ENCODE measurements at regions not wholly inside any gene's neighbourhood (a gene's known extent, or its start where the extent isn't known, plus 50 kb on each side); places are given as distances from the start of the nearest gene placed in this dataset.

- Histone ChIP-seq H3K27ac (no peak overlapping the region), H3K9me3 (no peaks in the 10 kb centered on the region), H3K4me1 (no peaks in the 10 kb centered on the region), H3K36me3 (replicated peaks in 1 of 2; ENCODE audit: insufficient read depth in 1 of 2, low read depth in 2 of 2) (no peaks in the 10 kb centered on the region), H3K4me3 (no peak overlapping the region), H3K27me3 (no peaks in the 10 kb centered on the region)
- DNase-seq (no peak), ATAC-seq (no peak)
- no peak for TF ChIP-seq POLR2A (IDR thresholded peaks at IDR 0.05)
- no peak for TF ChIP-seq CTCF (IDR thresholded peaks at IDR 0.05)
- intact Hi-C loops (cut with DNase I): no loop called here
- WGBS, 2 donors: 72 to 76% methylated on average over 3 of the region's 3 CpGs
Measured at GRCh38 chr2:14684516-14684915, 52.0 kb downstream of the LRATD1 start.

- H3K9me3 ChIP-seq: no peaks in the 10 kb centered on the region
- H3K36me3 ChIP-seq (replicated peaks in 1 of 2; ENCODE audit: insufficient read depth in 1 of 2, low read depth in 2 of 2): no peaks in the 10 kb centered on the region
- intact Hi-C loops (cut with DNase I): no loop called here
- DNase-seq (no peak), ATAC-seq (no peak)
- WGBS, 2 donors: 91 to 95% methylated on average over 4 of the region's 4 CpGs
- no peak overlapping the region for H3K27ac ChIP-seq
- H3K4me1 ChIP-seq: no peaks in the 10 kb centered on the region
- no peak overlapping the region for H3K4me3 ChIP-seq
- no peaks in the 10 kb centered on the region for H3K27me3 ChIP-seq
- TF ChIP-seq CTCF (IDR thresholded peaks at IDR 0.05): no peak
- no peak for TF ChIP-seq POLR2A (IDR thresholded peaks at IDR 0.05)
Measured at GRCh38 chr2:14690926-14691325, 58.4 kb downstream of the LRATD1 start.

GRCh38 chr2:14693874-14694273 is 61.4 kb downstream of the LRATD1 start:
- intact Hi-C loops (cut with DNase I): no loop called here
- ATAC-seq: no peak
- TF ChIP-seq POLR2A (IDR thresholded peaks at IDR 0.05) (no peak), CTCF (IDR thresholded peaks at IDR 0.05) (no peak)

GRCh38 chr2:14700753-14701152 is 68.2 kb downstream of the LRATD1 start:
- Histone ChIP-seq H3K4me1 (no peaks in the 10 kb centered on the region), H3K27me3 (no peaks in the 10 kb centered on the region), H3K36me3 (replicated peaks in 1 of 2; ENCODE audit: insufficient read depth in 1 of 2, low read depth in 2 of 2) (no peaks in the 10 kb centered on the region), H3K9me3 (no peaks in the 10 kb centered on the region), H3K27ac (no peak overlapping the region), H3K4me3 (no peak overlapping the region)
- no peak for TF ChIP-seq POLR2A (IDR thresholded peaks at IDR 0.05)
- TF ChIP-seq CTCF (IDR thresholded peaks at IDR 0.05): no peak
- DNase-seq: no peak
- no peak for ATAC-seq
- intact Hi-C loops (cut with DNase I): no loop called here
- 83 to 84% methylated on average over 2 of the region's 2 CpGs for WGBS, 2 donors

More at GRCh38 chr2:14693874-14694273, 61.4 kb downstream of the LRATD1 start:
- H3K36me3 ChIP-seq (replicated peaks in 1 of 2; ENCODE audit: insufficient read depth in 1 of 2, low read depth in 2 of 2): no peaks in the 10 kb centered on the region
- H3K27me3 ChIP-seq: no peaks in the 10 kb centered on the region
- no peaks in the 10 kb centered on the region for H3K4me1 ChIP-seq
- whole genome bisulfite sequencing, 2 donors: 44 to 51% methylated on average over 2 of the region's 2 CpGs
- no peaks in the 10 kb centered on the region for H3K9me3 ChIP-seq
- no peak overlapping the region for H3K4me3 ChIP-seq
- no peak overlapping the region for H3K27ac ChIP-seq
- DNase-seq: no peak

GRCh38 chr2:14702258-14702657 is 69.7 kb downstream of the LRATD1 start:
- TF ChIP-seq CTCF (IDR thresholded peaks at IDR 0.05) (no peak), POLR2A (IDR thresholded peaks at IDR 0.05) (no peak)
- H3K4me3 ChIP-seq: no peak overlapping the region
- no peaks in the 10 kb centered on the region for H3K9me3 ChIP-seq
- H3K27ac ChIP-seq: no peak overlapping the region
- intact Hi-C loops (cut with DNase I): no loop called here
- no peaks in the 10 kb centered on the region for H3K27me3 ChIP-seq
- 93 to 97% methylated on average over 3 of the region's 3 CpGs for whole genome bisulfite sequencing, 2 donors
- no peaks in the 10 kb centered on the region for H3K36me3 ChIP-seq (replicated peaks in 1 of 2; ENCODE audit: insufficient read depth in 1 of 2, low read depth in 2 of 2)
- no peak for ATAC-seq
- DNase-seq: no peak
- H3K4me1 ChIP-seq: no peaks in the 10 kb centered on the region
